Right forelimb (tissue), 1 donor: ENCODE measurements at regions not wholly inside any gene's neighbourhood (a gene's known extent, or its start where the extent isn't known, plus 50 kb on each side); places are given as distances from the start of the nearest gene placed in this dataset.

Experiments used
- DNase-seq: peaks from one replicate; pipeline ENCODE4 v3.0.0-alpha.2; 2018

DNA sequence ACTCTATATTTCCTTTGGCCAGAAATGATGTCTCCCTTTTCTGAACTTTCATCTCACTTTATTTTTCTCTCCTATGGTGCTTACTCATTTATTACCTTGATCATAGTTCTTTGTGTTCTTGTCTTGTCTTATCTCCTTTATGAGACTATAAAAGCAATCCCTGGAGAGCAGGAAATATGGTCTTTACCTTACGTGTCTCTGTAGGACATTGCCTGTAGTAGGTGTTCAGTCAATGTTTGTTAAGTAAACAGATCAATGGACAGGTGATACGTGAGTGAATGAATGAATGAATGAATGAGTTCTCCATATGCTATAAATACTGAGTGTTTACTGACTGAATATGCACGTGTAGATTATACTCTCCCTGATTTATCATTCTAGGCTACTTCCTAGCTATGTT, 193.7 kb upstream of the HMGA2 start:
- no peak for DNase-seq

DNA sequence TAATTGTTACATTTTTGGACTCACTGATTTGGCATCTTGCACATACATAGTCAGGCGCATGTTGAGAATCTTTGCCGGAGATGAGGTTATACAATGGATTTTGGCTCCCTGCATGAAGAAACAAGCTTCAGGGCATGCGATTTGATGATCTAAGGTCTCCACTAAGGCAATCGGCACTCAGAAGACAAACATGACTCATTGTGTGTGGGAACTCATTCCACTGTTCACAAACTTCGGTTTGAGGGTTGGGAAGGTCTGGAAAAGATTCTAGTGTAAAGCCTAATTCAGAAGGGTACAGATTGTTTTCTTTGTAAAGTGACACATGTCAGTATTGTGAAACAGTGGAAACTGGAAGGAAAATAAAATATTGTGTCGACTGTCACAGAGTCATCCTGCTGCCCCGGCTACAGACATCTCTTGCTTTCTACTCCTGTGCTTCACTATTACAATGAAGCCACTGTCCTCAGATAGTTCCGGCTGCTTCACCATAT, 192.6 kb upstream of the HMGA2 start:
- DNase-seq = no peak

DNA sequence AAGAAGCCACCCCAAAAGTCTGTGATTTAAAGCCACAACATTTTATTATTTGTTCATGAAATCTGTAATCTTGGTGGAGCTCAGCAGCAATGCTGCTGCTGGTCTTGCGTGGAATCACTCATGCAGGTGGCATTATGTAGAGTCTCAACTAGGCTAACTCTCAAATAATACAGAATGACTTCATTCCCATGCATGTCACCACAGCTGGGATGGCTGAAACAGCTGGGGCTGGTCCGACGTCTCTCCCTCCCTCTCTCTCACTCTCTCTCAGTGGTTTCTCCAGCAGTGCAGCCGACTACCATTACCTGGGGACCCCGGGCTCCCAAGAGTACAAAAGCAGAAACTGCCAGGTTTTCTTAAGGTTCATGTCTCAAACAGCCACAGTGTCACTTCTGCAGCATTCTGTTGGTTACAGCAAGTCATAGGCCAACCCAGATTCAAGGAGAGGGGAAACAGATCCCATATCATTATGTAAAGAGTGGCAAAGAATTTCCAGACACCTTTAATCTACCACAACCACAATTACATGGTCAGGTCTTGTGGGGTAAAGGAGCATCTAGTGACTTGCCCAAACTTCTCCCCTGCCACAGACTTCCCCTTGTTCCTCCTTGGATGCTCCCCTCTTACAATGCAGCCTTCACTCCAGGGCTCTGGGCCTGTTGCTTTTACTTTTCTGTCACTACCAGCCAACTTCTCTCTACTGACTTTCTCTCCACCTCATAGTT, 192.0 kb upstream of the HMGA2 start:
- no peak for DNase-seq

DNA sequence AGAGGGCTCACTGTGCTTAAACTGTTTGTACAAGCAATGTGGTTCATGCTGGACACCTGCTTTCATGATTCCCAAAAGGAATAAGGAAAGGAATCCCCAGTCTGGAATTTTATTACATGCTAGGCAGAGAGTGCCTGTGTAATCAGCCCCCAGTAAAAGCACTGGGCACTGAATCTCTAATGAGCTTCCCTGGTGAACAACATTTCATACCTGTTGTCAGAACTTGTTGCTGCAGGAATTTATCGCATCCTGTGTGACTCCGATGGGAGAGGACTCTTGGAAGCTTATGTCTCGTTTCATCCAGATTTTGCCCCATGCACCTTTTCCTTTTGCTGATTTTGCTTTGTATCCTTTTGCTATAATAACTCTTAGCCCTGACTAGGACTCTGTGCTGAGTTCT, 190.2 kb upstream of the HMGA2 start:
- DNase-seq = no peak

DNA sequence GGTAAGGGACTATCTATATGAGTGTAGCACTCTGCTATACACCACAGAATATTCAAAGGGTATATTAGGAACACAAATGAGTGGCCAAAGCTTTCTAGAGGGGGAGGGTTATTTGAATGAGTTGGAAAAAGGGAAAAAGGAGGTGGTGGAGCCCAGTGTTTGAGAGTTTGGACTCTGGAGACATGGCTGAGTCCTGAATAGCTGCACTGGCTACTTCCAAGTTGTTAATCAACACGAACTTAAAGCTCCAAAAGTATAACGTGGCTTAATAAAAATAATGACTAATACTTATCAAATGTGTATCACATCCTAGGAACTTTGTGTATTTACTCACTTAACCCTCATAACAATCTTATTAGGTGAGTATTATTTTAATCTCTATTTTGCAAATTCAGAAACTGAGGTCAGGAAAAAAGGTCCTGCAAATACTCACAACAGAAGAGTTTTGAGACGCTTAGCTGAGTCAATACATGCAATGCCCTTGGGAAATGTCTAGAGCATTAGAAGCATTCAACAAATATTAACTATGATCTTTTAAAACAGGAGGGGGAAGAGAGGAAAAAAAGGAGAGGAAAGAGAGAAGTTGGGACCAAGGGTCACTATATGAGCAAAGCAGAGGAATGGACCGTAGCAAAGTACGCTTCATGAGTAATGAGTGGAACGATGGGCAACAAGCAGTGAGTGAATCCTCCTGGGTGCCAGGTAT, 189.5 kb upstream of the HMGA2 start:
- DNase-seq = no peak

DNA sequence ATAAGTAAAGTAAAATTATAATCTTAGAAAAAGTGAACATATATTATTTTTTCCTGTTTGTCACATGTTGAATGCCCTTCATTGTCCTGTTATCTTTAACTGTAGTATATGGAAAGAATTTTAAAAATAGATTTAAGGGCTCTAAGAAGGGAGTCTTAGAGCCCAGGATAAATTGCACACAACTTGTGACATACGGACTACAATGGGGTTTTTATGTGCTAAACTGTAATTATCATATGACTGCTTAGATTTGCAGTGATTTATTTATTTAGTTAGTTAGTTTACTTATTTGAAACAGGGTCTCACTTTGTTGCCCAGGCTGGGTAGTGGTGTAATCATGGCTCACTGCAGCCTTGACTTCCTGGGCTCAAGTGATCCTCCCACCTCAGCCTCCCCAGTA, 187.8 kb upstream of the HMGA2 start:
- no peak for DNase-seq

DNA sequence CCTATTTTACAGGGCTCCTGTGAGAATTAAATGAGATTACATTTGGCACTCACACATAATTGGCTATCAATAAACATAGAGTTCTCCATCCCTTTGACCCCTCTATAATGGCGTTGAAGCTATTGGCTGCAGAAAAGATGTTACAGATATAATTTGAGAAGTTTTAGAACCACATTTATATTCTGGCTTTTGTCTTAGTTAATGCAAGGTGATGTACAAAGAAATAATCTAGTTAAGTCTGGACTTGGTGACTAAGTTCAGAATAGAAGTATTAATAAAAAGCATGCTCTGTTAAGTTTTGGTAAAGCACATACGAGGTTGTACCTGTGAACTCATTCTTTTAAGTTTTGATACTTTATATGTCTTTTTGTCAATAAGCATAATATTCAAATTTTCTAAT, 187.1 kb upstream of the HMGA2 start:
- DNase-seq = no peak

DNA sequence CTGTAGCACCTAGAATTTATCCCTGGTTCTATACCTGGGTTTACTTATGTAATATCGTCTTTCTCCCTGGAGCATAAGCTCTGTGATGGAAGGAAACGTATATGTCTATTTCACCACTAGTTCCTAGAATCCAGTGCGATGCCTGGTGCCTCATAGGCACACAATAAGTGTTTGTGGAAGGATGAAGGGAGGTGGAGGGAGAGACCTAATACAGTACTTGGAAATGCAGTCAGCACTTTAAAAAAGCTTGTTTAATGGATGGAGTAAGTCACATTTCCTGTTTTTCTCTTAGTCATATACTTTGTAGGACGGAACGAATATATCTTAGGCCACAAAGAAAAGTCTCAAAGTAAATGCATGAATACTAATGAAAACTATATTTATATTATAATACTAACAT, 186.5 kb upstream of the HMGA2 start:
- DNase-seq = no peak

DNA sequence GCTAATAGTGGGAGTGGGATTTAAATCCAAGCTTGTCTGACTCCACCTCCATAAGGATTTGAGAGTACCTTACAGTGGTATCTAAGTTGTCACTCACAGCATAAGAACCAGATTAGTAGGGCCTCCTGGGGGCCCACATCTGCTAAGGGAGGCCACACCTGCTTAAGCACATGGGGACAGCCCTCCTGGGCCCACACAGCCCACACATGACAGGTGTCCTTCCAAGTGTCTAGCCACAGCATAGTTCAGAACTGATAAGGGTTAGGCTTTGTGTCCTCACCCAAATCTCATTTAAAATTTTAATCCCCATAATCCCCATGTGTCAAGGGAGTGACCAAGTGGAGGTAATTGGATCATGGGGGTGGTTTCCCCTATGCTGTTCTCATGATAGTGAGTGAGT, 186.0 kb upstream of the HMGA2 start:
- no peak for DNase-seq

DNA sequence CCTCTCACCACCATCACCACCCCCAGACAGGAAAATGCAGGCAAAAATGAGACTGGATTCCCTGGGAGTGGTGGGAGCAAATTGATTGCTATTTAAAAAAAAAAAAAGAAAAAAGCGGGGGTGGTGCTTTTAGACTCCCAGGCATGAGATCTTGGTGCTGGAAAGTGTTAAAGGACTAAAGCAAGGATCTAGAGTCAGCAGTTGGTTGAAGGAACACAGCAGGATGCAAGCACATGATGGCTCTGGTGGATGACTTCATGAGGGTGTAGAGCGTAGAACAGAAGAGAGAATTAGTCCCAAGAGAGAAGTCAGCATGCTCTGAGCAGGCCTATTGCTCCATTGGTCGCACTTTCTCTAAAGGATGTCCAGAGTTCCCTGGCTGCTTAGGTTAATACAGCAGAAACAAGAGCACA, 183.8 kb upstream of the HMGA2 start:
- no peak for DNase-seq

DNA sequence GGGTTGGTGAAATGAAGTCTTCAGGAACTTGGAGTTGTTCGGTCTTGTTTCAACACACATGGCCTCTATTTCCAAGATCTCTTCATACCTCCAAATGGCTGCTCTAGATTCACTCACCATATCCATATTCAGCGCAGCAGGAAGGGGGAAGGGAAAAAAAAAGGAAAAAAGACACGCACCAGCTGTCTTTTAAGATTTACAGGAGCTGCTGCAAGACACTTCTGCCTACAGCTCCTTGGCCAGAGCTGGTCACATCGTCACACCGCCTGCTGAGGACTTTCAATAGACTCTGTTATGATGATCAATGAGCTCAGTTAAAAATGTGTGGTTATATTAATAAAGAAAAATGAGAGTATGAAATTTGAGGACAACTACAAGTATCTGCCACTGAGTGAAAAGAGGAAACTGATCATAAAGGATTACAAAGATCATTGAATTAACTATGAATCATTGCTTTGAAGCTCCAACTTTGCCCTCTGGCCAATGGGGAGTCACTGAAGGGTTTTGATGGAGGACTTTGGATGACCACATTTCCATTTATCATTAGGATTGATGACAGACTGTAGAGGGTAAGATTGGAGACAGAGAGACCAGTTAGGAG, 182.1 kb upstream of the HMGA2 start:
- DNase-seq = no peak

DNA sequence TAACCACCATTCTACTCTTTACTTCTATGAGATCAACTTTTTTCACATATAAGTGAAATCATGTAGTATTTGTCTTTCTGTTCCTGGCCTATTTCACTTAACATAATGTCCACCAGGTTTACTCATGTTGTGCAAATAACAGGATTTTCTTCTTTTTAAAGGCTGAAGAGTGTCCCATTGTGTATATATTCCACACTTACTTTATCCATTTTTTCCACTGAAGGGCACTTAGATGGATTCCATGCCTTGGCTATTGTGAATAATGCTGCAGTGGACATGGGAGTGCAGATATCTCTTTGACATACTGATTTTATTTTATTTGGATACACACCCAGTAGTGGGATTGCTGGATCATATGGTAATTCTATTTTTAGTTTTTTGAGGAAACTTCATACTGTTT, 181.1 kb upstream of the HMGA2 start:
- DNase-seq = no peak

DNA sequence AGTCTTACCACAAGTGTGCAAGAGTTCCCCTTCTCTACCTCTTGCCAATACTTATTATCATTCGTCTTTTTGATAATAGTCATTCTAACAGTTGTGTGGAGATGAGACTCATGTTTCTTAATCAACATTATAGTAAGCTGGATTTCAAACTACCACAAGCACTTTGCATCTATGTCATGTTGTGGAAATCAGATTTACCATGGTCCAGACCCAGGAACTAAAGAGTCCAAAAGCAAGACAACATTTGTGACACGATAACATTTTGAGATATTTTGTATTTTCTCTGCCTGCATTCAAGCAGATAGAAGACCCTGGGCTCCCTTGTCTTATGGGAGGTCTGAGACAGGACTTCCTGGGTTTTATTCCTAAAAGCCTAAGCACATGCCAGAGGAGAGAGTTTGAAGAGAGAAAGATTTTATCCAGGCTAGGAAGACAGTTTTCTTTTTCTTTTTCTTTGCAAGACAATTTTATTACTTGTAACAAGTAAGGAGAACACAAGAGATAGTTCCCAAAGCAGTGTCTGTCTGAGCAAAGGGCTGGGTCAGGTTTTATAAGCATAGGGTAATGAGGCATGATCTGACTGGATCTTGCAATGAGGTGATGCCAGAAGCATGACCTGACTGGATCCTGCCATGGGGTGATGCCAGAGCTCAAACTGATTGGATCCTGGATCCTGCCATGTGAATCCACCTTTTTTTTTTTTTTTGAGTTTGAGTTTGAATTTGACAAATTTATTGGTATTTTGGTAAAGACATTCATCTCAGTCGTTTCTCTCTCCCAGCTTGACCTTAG, 180.5 kb upstream of the HMGA2 start:
- DNase-seq = no peak

DNA sequence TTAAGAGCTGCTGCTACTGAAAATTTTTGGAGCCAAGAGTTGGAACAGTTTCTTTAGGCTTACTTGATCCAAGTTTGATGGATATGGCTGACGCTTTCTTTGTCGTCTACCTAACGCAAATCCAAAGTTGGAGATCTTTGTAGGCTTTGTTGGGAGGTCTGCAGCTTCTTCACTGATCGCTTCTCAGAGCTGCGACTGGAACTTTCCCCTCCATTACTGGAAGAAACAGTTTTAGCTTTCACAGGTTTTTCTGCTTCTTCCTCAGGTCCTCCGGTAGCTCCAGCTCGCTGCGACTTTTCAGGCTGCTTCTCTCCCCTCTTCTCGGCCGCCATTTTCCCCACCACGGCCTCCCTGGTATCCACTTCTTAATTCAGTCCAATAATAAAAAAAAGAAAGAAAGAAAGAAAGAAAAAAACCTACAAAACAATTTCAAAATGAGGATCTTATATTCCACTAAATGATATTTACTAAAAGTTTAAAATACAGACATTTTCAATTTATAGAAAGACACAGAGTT, 178.1 kb upstream of the HMGA2 start:
- DNase-seq = no peak

DNA sequence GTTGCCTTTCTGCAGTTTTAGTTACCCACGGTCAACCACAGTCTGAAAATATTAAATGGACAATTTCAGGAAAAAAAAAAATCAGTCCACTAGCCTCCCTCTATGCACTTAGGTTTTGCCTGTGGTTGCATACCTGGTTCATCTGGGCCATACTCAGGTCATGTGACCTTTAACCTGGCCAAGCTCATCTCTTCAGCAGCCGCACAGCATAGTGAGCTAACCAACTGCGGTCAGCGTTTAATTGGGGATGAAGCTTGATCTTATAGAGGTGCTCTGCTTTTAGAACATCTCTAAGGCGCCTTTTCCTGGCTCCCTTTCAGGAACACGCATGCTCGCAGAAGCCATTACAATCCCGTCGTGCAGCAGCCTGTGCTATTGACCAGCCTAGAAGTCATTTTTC, 177.2 kb upstream of the HMGA2 start:
- no peak for DNase-seq

DNA sequence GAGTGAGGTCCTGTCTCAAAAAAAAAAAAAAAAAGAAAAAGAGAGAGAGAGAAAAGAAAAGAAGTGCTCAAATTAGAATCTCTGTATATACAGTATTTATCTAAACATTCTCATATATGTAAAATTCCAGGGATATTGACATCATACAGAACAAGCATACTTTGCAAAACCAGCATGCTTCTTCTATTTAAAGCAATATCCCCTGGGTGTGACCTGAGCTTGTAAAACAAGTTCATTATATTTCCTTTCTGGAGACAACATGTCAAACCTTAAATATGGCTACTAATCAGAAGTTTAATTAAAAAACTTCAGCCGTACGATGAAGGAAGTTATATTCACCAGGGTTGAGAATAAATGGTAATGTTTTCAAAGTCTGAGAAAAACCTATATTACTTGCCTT, 175.8 kb upstream of the HMGA2 start:
- no peak for DNase-seq

DNA sequence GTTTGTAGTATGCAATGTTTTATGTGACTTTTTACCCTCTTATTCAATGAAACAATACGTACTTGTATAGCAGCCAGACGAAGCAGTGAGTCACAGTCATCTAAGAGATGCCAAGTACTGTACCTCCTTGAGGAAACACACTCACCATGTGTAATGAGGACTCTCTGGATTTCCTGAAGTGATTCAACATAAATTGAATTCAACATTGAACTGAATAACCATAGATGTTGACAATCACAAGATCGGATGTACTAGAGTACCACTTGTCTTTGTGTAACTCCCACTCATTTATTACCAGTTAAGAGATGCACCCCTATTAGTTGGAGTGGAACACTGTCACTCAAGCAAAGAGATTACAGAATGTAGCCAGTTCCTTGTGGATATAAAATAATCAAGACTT, 175.2 kb upstream of the HMGA2 start:
- no peak for DNase-seq

DNA sequence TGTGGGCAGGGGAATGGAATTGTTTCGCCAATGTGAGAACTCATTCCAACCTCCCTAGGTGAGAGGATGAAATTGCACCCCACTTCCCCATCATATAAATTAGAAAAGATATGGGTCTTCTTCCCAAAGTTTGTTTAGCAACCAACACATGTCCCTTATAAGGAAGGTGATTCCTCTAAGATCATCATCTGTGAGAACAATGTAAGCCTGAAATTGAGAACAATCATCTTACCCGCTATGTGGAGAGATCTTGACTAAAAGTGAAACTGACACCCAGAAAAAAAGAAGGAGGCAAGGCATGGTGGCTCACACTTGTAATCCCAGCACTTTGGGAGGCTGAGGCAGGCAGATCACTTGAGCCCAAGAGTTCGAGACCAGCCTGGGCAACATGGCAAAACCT, 173.2 kb upstream of the HMGA2 start:
- DNase-seq = no peak

DNA sequence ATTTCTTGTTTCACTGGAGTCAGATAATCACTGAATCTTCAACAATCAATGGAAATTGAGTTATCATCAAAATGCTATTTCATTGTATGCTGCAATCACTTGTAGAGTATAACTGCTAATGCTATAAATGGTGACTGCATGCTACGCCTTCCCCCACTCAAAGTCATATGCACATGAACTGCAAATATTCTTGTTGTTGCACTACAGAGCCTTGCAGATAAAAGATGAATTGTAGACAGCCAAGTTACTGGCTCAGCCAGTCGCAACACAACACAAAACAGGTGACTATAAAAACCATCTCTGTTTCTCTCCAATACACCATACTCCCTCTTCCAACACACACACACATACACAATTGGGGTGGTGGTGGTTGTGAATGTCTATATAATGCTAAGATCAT, 171.0 kb upstream of the HMGA2 start:
- DNase-seq = no peak

DNA sequence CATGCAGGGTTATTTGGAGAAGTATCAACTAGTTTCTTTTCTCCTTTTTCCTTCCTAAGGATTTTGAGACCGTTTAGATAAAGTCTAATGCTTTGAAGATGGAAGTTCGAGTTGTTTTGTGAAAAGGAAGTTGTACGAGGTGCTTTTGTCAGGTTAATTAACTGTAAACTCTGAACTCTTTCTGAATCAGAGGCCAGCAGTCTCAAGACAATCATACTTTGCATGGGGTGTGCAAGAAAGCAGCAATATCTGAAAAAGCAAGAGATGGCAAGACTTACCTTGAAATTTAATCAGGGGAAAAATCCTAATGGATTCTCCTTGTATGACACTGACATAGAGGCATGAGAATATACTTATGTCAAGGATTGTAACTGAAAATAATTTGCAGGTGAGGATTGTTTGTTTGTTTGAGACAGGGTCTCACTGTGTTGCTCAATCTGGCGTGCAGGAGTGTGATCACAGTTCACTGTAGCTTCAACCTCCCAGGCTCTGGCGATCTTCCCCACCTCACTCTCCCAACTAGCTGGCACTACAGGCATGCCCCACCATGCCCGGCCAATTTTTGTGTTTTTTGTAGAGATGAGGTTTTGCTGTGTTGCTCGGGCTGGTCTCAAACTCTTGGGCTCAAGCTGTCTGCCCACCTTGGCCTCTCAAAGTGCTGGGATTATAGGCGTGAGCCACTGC, 170.2 kb upstream of the HMGA2 start:
- DNase-seq = no peak

DNA sequence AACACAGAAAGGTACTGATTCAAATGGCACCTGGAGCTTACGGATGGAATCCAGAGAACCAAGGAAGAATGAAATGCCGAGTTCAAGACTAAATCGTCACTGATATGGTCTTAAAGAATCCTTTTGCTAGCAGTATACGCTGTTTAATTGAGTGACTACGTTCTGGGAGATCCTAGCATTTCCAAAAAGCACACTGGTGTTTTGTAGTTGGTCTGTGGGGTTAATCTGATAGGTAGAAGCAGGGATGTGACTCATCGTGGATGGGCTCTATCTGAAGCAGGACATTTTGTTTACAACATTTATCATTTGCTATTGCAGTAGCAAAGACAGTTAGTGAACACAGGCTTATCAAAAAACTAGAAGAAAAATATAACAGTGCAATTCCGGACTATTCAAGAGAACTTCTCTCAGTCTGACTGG, 169.2 kb upstream of the HMGA2 start:
- no peak for DNase-seq

DNA sequence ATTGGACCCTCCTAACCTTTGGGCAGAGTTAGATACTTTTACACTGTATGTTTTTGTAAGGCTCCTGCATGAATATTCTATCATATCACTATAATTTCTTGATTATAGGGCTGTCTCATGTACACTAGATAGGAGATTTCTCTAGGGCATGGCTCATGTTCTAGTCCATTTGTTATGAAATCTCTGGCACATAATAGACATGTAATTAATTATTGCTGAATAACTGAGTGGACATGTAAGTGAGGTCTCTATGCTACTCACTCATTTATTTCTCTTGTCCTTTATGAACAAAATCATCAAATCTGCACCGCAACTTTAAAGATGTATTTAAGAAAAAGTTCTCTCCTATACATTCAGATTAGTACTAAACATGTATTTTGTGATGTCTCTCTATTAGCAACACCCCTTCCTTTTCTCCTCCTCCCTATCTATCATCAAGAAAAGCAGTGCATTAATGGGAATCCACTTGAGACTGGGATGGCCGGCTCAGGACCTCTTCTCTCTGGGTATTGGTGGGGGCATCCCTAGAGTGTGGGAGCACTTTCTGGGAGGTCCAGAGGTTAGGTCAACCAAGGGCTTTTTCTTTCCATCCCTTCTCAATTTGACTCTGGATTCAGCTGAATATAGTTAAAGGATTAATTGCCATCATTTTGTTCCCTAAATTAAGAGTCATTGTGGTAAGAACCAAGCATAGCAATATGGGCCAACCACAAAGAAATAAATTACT, 168.0 kb upstream of the HMGA2 start:
- no peak for DNase-seq
